Astrocyte of the cerebellum (primary cell): ENCODE measurements at regions not wholly inside any gene's neighbourhood (a gene's known extent, or its start where the extent isn't known, plus 50 kb on each side); places are given as distances from the start of the nearest gene placed in this dataset.

ENCODE experiments used
- DNase-seq: peaks from one replicate; pipeline ENCODE4 v3.0.0-alpha.2; 2011; ENCODE audit warnings: low read depth
- H3K4me3 ChIP-seq: 2 replicates; pipeline ENCODE4 v1.5.1; 2011; ENCODE audit warnings: mild to moderate bottlenecking, low read depth, low read length, moderate library complexity
- in situ Hi-C: cut with HindIII; loops from 2 replicates; pipeline ENCODE4 v1.10.0; 2017; ENCODE audit warnings: low sequenced_read_pairs
- TF ChIP-seq, protein P1 (sequence below): IDR thresholded peaks from 2 replicates; pipeline ENCODE4 v1.5.1; 2012; ENCODE audit warnings: low read length, low read depth, moderate library complexity, mild to moderate bottlenecking; ENCODE audit errors: missing control alignments

DNA sequence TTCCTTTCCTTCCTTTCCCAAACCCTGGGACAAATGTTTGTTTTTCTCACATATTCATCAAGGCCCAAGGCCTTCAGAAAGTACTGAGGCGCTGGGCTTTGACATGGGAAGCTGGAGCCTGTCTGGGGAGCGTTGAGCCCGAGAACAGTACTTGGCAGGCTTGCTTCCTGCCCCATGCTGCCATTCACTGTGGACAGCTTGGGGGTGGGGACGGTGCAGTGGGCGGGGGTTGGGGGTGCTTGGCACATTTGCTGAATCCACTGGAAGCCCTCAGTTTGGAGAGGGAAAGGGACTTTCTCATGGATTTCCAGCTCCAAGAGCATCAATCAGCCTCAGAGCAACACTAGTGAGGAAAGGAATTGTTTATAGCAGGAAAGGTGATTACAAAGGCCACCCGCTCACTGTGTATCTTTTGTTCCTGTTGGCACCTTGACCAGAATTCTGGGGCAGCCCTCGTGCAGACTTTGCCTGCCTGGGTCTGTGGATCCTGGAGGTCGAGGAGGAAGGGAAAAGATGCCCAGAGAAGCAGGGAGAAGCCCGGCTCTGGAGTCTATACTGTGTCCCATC is 199.8 kb upstream of the RGMA start:
- H3K4me3 ChIP-seq, result no peak overlapping the region
- no peak for DNase-seq
- TF ChIP-seq, protein P1, sequence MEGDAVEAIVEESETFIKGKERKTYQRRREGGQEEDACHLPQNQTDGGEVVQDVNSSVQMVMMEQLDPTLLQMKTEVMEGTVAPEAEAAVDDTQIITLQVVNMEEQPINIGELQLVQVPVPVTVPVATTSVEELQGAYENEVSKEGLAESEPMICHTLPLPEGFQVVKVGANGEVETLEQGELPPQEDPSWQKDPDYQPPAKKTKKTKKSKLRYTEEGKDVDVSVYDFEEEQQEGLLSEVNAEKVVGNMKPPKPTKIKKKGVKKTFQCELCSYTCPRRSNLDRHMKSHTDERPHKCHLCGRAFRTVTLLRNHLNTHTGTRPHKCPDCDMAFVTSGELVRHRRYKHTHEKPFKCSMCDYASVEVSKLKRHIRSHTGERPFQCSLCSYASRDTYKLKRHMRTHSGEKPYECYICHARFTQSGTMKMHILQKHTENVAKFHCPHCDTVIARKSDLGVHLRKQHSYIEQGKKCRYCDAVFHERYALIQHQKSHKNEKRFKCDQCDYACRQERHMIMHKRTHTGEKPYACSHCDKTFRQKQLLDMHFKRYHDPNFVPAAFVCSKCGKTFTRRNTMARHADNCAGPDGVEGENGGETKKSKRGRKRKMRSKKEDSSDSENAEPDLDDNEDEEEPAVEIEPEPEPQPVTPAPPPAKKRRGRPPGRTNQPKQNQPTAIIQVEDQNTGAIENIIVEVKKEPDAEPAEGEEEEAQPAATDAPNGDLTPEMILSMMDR, result no peak

DNA sequence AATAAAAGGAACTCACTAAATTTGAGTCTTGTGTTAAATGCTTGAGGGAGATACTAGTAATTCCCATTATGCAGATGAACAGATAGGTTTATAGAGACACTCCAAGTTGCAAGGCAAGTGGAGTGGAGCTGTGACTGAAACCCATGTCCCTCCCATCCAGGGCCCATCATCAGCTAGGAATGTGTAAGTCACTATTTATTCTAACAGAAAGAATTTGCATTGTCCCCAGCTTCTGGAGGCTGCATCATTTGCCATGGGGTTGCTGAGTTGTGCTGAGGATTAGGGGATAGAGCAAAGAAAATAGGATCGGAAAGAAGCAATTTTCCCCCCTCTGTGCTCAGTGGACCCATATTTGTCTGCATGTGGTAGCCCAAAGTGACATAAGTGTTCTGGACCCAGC is 197.4 kb upstream of the RGMA start:
- TF ChIP-seq, protein P1, result no peak
- H3K4me3 ChIP-seq, result no peak overlapping the region
- DNase-seq, result no peak
- in situ Hi-C loops, result no loop called here

More for the DNA sequence above, 199.8 kb upstream of the RGMA start:
- in situ Hi-C loops, result no loop called here

DNA sequence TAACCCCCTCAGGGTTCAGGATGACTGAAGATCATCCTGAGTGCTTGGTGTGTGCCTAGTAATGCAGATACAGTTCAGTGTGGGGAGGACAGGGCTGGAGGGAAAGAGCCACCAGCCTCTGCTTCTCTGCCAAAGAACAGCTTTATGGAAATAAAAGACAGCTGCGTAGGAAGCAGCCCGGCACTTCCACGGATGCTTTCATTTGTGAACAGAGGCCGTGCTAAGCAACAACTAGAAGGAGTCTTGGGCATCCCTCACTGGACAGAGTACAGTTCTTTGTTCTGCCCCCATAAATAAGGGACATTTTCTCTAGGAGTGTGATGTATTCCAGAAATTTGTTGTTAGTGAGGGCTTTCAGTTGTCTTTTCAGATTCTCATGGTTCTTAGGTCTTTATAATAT is 194.8 kb upstream of the RGMA start:
- no peak overlapping the region for H3K4me3 ChIP-seq
- DNase-seq, result no peak
- TF ChIP-seq, protein P1, result no peak
- in situ Hi-C loops, result no loop called here

DNA sequence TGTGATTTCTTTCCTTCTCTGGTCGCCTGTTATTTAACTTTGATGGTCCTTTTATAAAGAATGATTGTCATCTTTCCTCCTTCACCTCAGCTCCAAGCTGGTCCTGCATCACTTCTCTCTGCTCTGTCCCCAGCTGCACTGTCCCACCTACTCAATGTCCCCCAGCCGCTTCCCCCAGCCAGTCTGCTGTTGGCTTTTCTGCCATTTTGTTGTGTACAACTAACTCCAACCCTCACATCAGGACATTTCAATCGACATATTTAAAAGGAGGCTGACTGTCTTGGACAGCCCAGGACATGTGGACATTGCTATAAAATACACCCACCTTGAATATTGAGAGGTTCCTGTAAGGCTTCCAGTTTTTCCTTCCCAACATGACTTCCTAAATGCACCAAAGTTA is 193.8 kb upstream of the RGMA start:
- DNase-seq, result no peak
- TF ChIP-seq, protein P1, result no peak
- no peak overlapping the region for H3K4me3 ChIP-seq
- in situ Hi-C loops, result no loop called here

DNA sequence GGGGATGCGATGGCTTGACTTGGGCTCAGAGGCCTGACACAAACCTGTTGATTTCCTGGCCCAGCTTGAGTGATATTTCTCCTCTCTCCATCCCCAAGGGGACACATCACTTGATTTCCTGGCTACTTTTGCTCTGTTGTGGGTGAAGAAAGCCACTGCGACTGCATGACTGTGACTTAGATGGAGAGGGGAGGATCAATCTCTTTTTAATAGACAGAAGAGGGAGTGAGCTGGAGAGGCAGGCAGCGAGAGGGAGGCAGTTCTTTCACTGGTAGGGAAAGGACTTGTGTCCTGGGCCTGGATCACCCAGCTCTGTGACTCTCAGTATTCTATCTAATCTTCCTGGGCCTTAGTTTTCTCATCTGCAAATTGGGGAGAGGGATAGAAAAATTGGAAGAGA is 189.8 kb upstream of the RGMA start:
- no peak overlapping the region for H3K4me3 ChIP-seq
- no peak for DNase-seq
- in situ Hi-C loops, result no loop called here
- TF ChIP-seq, protein P1, result no peak

DNA sequence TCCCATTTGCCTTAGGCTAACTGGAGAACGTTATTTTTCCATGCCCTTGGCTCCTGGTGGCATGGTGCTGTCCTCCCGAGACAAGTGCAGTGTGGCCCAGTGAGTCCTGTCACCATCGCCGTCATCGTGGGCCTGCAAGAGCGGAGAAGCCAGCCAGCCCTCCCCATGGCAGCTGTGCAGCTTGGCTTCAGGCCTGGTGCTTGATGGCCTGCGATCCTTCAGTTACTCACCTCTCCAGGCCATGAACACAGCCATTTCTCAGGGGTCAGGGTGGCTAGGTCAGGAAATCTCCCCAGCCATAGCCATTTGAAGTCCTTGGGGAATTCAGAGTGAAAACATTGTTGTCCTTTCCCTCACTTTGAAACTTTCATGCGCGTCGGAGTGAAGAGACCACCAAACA is 189.0 kb upstream of the RGMA start:
- no peak overlapping the region for H3K4me3 ChIP-seq
- TF ChIP-seq, protein P1, result no peak
- DNase-seq, result no peak
- in situ Hi-C loops, result no loop called here
